ENCODE measurements at regions not wholly inside any gene's neighbourhood (a gene's known extent, or its start where the extent isn't known, plus 50 kb on each side); places are given as distances from the start of the nearest gene placed in this dataset.

- no peak for DNase-seq (ENCODE audit: extremely low read depth in 1 of 11, low read depth in 9 of 11, low spot score in 4 of 11)
Measured at GRCh38 chr12:131612092-131612755, 98.7 kb upstream of the SFSWAP start.

- no peak for DNase-seq (ENCODE audit: extremely low read depth in 1 of 11, low read depth in 9 of 11, low spot score in 4 of 11)
Measured at GRCh38 chr12:131613186-131613585, 97.7 kb upstream of the SFSWAP start.

- DNase-seq (ENCODE audit: extremely low read depth in 1 of 11, low read depth in 9 of 11, low spot score in 4 of 11), result no peak
Measured at GRCh38 chr12:131613678-131614077, 97.2 kb upstream of the SFSWAP start.

- DNase-seq (ENCODE audit: extremely low read depth in 1 of 11, low read depth in 9 of 11, low spot score in 4 of 11), result no peak
Measured at GRCh38 chr12:131615326-131616042, 95.4 kb upstream of the SFSWAP start.

GRCh38 chr12:131616043-131616700 lies 94.7 kb upstream of the SFSWAP start:
- no peak for DNase-seq (ENCODE audit: extremely low read depth in 1 of 11, low read depth in 9 of 11, low spot score in 4 of 11)

GRCh38 chr12:131616738-131617137 lies 94.2 kb upstream of the SFSWAP start:
- DNase-seq (ENCODE audit: extremely low read depth in 1 of 11, low read depth in 9 of 11, low spot score in 4 of 11), result no peak

GRCh38 chr12:131617179-131617578 lies 93.7 kb upstream of the SFSWAP start:
- no peak for DNase-seq (ENCODE audit: extremely low read depth in 1 of 11, low read depth in 9 of 11, low spot score in 4 of 11)

- no peak for DNase-seq (ENCODE audit: extremely low read depth in 1 of 11, low read depth in 9 of 11, low spot score in 4 of 11)
Measured at GRCh38 chr12:131617596-131618302, 93.1 kb upstream of the SFSWAP start.

- peak in 5 of 11 donors; percentile 12 to 42 (median 26) for DNase-seq (ENCODE audit: extremely low read depth in 1 of 11, low read depth in 9 of 11, low spot score in 4 of 11)
Measured at GRCh38 chr12:131618303-131618658, 92.6 kb upstream of the SFSWAP start.

GRCh38 chr12:131618701-131619100 lies 92.2 kb upstream of the SFSWAP start:
- no peak for DNase-seq (ENCODE audit: extremely low read depth in 1 of 11, low read depth in 9 of 11, low spot score in 4 of 11)

- DNase-seq (ENCODE audit: extremely low read depth in 1 of 11, low read depth in 9 of 11, low spot score in 4 of 11), result no peak
Measured at GRCh38 chr12:131619106-131619642, 91.7 kb upstream of the SFSWAP start.

- no peak for DNase-seq (ENCODE audit: extremely low read depth in 1 of 11, low read depth in 9 of 11, low spot score in 4 of 11)
Measured at GRCh38 chr12:131619736-131620506, 91.0 kb upstream of the SFSWAP start.

GRCh38 chr12:131620520-131620919 lies 90.4 kb upstream of the SFSWAP start:
- no peak for DNase-seq (ENCODE audit: extremely low read depth in 1 of 11, low read depth in 9 of 11, low spot score in 4 of 11)

- no peak for DNase-seq (ENCODE audit: extremely low read depth in 1 of 11, low read depth in 9 of 11, low spot score in 4 of 11)
Measured at GRCh38 chr12:131620946-131621681, 89.8 kb upstream of the SFSWAP start.

- DNase-seq (ENCODE audit: extremely low read depth in 1 of 11, low read depth in 9 of 11, low spot score in 4 of 11), result no peak
Measured at GRCh38 chr12:131621701-131622421, 89.0 kb upstream of the SFSWAP start.

- no peak for DNase-seq (ENCODE audit: extremely low read depth in 1 of 11, low read depth in 9 of 11, low spot score in 4 of 11)
Measured at GRCh38 chr12:131622422-131622955, 88.4 kb upstream of the SFSWAP start.

Data from renal cortex interstitium (tissue), 11 donors.